Fibroblast of lung (primary cell): ENCODE measurements at regions not wholly inside any gene's neighbourhood (a gene's known extent, or its start where the extent isn't known, plus 50 kb on each side); places are given as distances from the start of the nearest gene placed in this dataset.

Source experiments
- DNase-seq, 2 donors: peaks; one replicate each; pipeline versions ENCODE4 v3.0.0 to v3.0.0-alpha.2; 2010; ENCODE audit warnings: low read depth in 2 of 2
- H2AFZ ChIP-seq: 2 replicates; pipeline ENCODE4 v1.5.1; 2012; ENCODE audit warnings: low read length, control low read depth, inconsistent platforms
- H3K27ac ChIP-seq: 2 replicates; pipeline ENCODE4 v1.5.1; 2011; ENCODE audit warnings: low read length, control low read depth; ENCODE audit not compliant: insufficient read depth
- H3K27me3 ChIP-seq: 2 replicates; pipeline ENCODE4 v1.5.1; 2011; ENCODE audit warnings: mild to moderate bottlenecking, low read length; ENCODE audit not compliant: control insufficient read depth, insufficient read depth
- H3K36me3 ChIP-seq: 2 replicates; pipeline ENCODE4 v1.5.1; 2011; ENCODE audit warnings: low read length; ENCODE audit not compliant: control insufficient read depth, insufficient read depth
- H3K4me1 ChIP-seq: 2 replicates; pipeline ENCODE4 v1.5.1; 2011; ENCODE audit warnings: low read length; ENCODE audit not compliant: control insufficient read depth, insufficient read depth; ENCODE audit errors: extremely low read depth
- H3K4me2 ChIP-seq: 2 replicates; pipeline ENCODE4 v1.5.1; 2011; ENCODE audit warnings: low read length, control low read depth; ENCODE audit not compliant: insufficient read depth; ENCODE audit errors: extremely low read depth
- H3K4me3 ChIP-seq, 4 experiments: fragments of 200-600 bp in 1 of 4; sonication (generic) in 1 of 4; replicated peaks in 1 of 4; 2 replicates each; pipeline ENCODE4 v1.5.1; 2011 to 2016; ENCODE audit warnings: low read length in 4 of 4, low read depth in 3 of 4, mild to moderate bottlenecking in 3 of 4, control low read depth in 2 of 4, inconsistent platforms in 1 of 4, mixed read lengths in 1 of 4; ENCODE audit not compliant: insufficient read depth in 1 of 4; ENCODE audit errors: control extremely low read depth in 1 of 4
- H3K79me2 ChIP-seq: 2 replicates; pipeline ENCODE4 v1.5.1; 2012; ENCODE audit warnings: mild to moderate bottlenecking, low read length, inconsistent platforms; ENCODE audit not compliant: control insufficient read depth, insufficient read depth
- H3K9ac ChIP-seq: 2 replicates; pipeline ENCODE4 v1.5.1; 2011; ENCODE audit warnings: mild to moderate bottlenecking, low read length, control low read depth; ENCODE audit not compliant: insufficient read depth
- H3K9me3 ChIP-seq: 2 replicates; pipeline ENCODE4 v1.5.1; 2012; ENCODE audit warnings: low read depth, low read length; ENCODE audit not compliant: control insufficient read depth, insufficient read depth
- H4K20me1 ChIP-seq: 2 replicates; pipeline ENCODE4 v1.5.1; 2011; ENCODE audit warnings: low read length; ENCODE audit not compliant: control insufficient read depth, insufficient read depth; ENCODE audit errors: extremely low read depth
- EZH2 ChIP-seq: IDR thresholded peaks from 2 replicates; pipeline ENCODE4 v1.5.1; 2012; ENCODE audit warnings: low read length, control low read depth, mild to moderate bottlenecking; ENCODE audit errors: missing control alignments
- TF ChIP-seq, protein P1 (sequence below), 2 donors: IDR thresholded peaks in 1 of 2; conservative IDR thresholded peaks in 1 of 2; 1 replicate in 1 of 2; 2 replicates in 1 of 2; pipeline ENCODE4 v1.5.1; 2011 to 2012; ENCODE audit warnings: low read length in 2 of 2, control low read depth in 1 of 2, inconsistent platforms in 1 of 2, low read depth in 1 of 2, mild to moderate bottlenecking in 1 of 2

DNA sequence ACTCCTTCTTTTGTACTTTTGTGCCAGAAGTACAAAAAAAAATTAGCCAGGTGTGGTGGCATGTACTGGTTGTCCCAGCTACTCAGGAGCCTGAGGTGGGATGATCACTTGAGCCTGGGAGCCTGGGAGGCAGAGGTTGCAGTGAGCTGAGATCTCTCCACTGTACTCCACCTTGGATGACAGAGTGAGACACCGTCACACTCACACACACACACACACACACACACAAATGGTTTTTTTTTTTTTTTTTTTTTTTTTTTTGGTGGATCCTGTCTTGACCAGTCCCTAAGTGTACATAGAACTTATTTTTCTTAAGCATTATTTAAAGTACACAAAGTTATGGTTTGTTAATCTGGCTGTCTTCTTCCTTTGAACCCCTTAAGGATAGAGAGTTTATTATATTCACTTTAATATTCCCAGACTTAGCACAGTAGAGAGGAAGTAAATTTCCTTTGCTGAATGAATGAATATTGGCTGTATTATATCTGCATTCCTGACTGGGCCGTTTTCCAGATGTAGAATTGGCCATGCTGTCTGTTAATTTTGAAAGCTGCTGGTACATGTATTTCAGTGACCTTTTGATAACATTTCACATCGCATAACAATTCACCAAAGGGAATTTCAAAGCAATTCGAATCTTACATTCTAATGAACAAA is 429.0 kb upstream of the ZNF608 start:
- no peaks in the 10 kb centered on the region for H3K79me2 ChIP-seq
- no peak overlapping the region for H3K27ac ChIP-seq
- no peak overlapping the region for H3K4me3 ChIP-seq
- H3K4me1 ChIP-seq: no peaks in the 10 kb centered on the region
- H2AFZ ChIP-seq: no peak overlapping the region
- H4K20me1 ChIP-seq: no peaks in the 10 kb centered on the region
- H3K9me3 ChIP-seq: no peaks in the 10 kb centered on the region
- no peak overlapping the region for H3K9ac ChIP-seq
- TF ChIP-seq, protein P1, sequence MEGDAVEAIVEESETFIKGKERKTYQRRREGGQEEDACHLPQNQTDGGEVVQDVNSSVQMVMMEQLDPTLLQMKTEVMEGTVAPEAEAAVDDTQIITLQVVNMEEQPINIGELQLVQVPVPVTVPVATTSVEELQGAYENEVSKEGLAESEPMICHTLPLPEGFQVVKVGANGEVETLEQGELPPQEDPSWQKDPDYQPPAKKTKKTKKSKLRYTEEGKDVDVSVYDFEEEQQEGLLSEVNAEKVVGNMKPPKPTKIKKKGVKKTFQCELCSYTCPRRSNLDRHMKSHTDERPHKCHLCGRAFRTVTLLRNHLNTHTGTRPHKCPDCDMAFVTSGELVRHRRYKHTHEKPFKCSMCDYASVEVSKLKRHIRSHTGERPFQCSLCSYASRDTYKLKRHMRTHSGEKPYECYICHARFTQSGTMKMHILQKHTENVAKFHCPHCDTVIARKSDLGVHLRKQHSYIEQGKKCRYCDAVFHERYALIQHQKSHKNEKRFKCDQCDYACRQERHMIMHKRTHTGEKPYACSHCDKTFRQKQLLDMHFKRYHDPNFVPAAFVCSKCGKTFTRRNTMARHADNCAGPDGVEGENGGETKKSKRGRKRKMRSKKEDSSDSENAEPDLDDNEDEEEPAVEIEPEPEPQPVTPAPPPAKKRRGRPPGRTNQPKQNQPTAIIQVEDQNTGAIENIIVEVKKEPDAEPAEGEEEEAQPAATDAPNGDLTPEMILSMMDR (conservative IDR thresholded peaks at IDR 0.05 in 1 of 2, IDR thresholded peaks at IDR 0.05 in 1 of 2; ENCODE audit: low read depth in 1 of 2, low read length in 2 of 2): no peak
- H3K4me2 ChIP-seq: no peak overlapping the region
- no peak for DNase-seq
- no peaks in the 10 kb centered on the region for H3K27me3 ChIP-seq
- H3K36me3 ChIP-seq: no peaks in the 10 kb centered on the region

DNA sequence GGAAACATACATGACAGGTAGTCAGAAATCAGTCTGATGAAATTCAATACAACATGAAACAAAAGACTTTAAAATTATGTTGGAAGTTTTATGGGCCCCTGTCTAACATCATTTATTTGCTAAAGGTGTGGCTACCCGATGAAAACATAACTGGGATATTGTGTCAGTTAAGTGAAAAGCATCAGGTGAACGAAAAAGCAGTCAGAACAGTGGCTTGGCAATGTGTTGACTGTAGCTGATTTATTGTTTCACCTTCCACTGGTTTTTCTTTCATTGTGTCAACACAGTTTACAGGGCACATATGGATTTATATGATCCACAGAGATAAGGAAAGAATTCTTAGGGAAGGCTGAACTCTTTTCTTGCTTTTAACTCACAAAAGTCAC is 429.6 kb upstream of the ZNF608 start:
- no peak overlapping the region for H2AFZ ChIP-seq
- TF ChIP-seq, protein P1 (conservative IDR thresholded peaks at IDR 0.05 in 1 of 2, IDR thresholded peaks at IDR 0.05 in 1 of 2; ENCODE audit: low read depth in 1 of 2, low read length in 2 of 2): no peak
- no peak for TF ChIP-seq EZH2
- no peak overlapping the region for H3K4me3 ChIP-seq
- no peaks in the 10 kb centered on the region for H3K27me3 ChIP-seq
- H3K9ac ChIP-seq: no peak overlapping the region
- H3K9me3 ChIP-seq: no peaks in the 10 kb centered on the region
- no peaks in the 10 kb centered on the region for H3K79me2 ChIP-seq
- H4K20me1 ChIP-seq: no peaks in the 10 kb centered on the region
- no peaks in the 10 kb centered on the region for H3K36me3 ChIP-seq
- no peaks in the 10 kb centered on the region for H3K4me1 ChIP-seq
- DNase-seq: no peak
- H3K4me2 ChIP-seq: no peak overlapping the region
- no peak overlapping the region for H3K27ac ChIP-seq

DNA sequence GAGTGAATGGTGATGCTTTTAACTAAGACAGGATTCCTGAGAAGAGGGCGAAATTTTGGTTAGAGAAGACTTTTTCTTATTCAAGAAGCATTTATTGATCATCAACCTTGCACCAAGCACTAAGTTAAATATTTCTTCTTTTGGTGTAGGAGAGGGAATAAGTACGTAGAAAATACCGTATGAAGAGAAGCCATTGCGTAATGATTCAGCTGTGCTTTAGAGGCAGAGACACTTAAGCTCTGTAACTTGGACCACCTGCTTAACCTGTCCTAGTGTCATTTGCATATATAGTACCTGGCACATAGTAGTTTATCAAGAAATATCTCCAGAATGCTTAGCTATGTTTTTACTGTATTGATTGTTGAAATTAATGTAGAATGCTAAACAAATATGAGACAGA is 430.9 kb upstream of the ZNF608 start:
- Histone ChIP-seq H3K27me3 (no peaks in the 10 kb centered on the region), H4K20me1 (no peaks in the 10 kb centered on the region), H3K4me3 (no peak overlapping the region), H3K27ac (no peak overlapping the region), H3K9ac (no peak overlapping the region), H3K4me1 (no peaks in the 10 kb centered on the region), H3K9me3 (no peaks in the 10 kb centered on the region), H2AFZ (no peak overlapping the region), H3K79me2 (no peaks in the 10 kb centered on the region), H3K36me3 (no peaks in the 10 kb centered on the region), H3K4me2 (no peak overlapping the region)
- TF ChIP-seq EZH2: no peak
- TF ChIP-seq, protein P1 (conservative IDR thresholded peaks at IDR 0.05 in 1 of 2, IDR thresholded peaks at IDR 0.05 in 1 of 2; ENCODE audit: low read depth in 1 of 2, low read length in 2 of 2): no peak
- DNase-seq: no peak
